HG02870 (cell line): ENCODE measurements at regions not wholly inside any gene's neighbourhood (a gene's known extent, or its start where the extent isn't known, plus 50 kb on each side); places are given as distances from the start of the nearest gene placed in this dataset.

Experiments used
- ATAC-seq: cut with Tn5 transposase; IDR thresholded peaks from one replicate; pipeline ENCODE4 v1.9.1; 2021; ENCODE audit warnings: mild to moderate bottlenecking, moderate library complexity; ENCODE audit not compliant: unreplicated experiment

DNA sequence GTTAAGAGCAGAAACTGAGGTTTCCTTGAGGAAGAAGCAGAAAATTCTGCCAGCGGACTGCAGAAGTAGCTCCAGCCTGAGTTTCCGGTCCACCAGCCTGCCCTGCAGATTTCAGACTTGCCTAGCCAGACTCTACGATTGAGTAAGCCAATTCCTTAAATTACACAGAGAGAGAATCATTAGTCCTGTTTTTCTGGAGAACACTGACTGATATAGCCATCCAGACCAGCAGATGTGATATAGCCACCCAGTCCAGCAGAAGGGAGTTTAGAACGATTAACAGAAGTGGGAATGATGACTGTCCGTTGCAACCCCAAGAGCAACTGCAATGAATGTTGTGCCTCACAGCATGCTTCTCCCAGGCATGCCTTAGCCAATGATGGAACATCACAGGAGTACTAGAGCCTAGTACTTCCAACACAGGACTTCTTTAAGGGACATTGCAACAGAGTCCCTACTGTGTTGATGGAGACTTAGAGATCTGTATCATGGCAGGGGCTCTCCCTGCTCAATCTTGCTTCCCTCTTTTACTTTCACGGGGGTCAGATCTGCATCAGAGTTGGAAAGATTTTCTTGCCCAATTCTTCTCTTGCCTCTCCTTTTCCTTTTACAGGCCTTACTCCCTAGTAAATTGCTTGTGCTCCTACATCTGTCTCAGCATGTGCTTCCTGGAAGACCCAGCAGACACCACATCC is 264.6 kb upstream of the CLNK start:
- peak; percentile 65 for ATAC-seq

DNA sequence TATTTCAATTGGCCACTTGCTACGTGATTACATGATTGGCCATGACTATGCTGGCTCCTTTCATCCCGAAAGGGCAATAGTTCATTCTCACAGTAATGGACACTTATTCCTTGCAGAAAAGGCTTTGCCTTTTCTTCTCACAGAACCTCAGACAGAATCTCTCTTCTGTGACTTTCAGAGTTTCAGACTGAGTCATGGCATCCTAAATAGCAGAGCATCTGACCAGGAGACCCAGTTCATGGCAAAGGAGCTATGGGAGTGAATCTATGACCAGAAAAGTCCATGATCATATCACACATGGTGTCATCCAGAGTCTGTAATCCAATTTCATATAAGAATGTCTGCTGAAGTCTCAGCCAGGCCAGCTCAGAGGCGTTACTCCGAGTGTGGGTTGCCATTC is 263.3 kb upstream of the CLNK start:
- ATAC-seq: peak; percentile 47

DNA sequence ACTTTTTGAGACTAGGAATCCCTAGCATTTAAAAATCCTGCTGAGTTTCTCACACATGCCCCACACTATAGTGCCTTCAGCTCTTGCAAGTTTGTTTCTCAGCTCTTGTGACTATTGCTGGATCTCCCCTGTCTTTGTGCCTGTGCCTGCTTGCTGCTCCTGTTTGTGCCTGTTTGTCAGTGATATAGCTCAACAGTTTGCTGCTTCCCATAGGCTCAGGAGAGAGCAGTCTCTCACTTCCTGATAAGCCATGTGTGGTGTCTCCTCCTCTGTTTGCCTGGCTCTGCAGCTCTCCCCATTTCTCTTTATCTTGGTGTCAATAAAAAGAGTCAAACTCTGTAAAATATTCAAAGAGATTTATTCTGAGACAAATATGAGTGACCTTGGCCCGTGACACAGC is 259.8 kb upstream of the CLNK start:
- ATAC-seq: no peak

DNA sequence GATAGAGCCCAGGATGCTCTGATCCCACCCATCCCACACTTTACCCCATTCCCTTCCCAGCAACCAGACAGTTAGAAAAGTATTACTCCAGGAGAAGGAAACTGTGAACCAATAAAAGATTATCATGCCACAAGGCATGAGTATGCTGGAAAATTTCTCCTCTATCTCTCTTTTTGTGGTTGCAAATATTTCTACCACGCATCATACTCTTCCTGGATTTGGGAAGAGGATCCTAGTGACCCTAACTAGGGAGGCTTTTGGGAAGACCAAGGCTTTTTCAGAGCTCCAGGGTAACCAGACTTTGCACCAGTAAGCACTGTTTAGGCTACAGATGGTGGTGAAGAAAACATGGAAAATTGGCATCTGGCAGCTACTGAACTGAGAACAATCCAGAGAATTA is 257.6 kb upstream of the CLNK start:
- no peak for ATAC-seq

DNA sequence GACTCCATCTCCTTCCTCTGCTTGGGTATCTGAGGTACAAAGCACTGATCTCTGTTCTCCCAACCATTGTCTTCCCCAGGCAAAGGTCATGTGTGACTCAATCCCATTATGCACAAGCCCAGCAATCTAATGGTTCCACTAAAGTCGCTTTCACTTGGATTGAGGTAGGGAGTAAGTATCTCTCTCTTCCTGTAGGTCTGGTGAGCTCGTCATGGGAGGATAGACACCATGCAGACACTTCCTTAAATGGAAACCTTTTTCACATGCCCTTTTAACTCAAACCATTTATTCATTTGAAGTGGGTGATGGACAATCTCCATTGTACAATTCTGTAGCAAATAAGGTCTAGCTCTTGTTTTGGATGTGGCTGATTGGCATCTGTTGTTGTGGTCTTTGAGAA is 245.2 kb upstream of the CLNK start:
- no peak for ATAC-seq

DNA sequence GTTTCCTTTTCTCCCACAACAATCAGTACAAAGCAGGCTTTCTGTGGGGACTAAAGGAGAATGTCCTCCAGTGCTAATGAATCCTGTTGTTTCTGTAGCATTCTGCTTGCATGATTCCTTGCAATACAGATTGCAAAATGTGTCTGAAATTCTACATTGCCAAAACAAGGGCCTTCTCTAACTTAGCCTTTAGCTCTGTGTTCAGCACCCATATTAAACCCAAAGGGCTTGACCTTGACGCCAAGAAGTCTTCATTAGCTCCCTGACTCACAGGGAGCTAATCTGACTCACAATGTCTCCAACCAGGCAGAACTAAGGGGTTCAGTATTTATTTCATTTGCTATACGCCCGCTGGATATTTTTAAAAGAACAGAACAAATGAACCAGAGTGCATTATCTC is 241.4 kb upstream of the CLNK start:
- ATAC-seq: no peak

GRCh38 chr4:10924274-10924673 is 239.7 kb upstream of the CLNK start:
- ATAC-seq: no peak

DNA sequence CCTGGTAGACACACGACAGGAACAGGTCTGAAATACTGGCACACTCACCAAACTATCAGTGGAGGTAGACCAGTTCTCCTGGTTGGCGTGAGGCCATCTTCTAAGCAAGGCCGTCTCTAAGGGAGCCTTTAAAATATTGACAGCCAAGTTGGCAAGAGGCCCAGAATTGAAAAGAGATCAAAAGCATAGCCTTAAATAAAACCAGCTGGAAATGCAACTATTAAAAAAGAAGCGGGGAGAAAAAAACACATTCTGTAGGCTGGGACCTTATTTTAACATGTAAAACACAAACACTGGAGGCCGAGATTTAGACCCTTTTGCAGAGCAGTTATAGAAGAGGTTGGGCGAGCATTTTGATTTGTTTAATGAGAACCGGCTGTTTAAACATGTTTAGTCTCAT is 233.0 kb upstream of the CLNK start:
- ATAC-seq: no peak

DNA sequence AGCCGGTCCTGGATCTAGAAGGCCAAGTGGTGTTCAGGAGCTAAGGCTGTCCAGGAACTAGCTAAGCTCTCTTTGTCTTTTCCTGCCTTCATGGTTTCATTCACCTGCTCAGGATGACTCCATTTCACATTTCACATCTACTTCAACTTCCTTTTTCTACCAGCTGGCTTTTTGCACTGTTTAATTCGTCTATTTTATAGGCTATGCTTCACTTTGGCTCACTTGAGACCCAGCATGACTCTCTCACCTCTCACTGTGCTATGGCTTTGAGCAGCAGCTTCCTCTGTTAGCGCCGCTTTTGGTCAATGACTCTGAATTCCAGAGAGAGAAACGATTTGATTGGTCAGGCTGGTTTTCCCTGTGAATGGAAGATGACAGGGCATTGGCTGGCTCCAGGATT is 213.5 kb upstream of the CLNK start:
- no peak for ATAC-seq

- ATAC-seq: no peak
Measured at GRCh38 chr4:10897076-10897475, 212.5 kb upstream of the CLNK start.

DNA sequence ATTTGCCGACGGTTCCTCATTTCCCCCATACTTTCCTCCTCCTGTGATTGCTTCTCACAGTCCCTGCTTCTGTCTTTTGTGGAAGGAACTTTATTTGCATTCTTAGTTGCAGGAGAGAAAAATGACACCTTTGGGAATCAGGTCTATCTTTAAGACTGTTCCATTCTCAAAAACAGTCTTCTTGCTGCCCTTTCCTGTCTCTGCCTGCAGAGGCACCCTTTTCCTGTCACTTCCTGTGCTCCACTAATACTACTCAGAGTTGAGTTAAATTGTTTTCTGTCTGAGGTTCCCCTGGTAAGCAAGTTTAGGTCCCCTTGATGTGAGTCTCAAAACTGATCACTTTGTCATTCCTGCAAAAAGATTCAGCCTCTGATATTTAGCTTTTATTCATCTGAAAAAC is 208.8 kb upstream of the CLNK start:
- peak; percentile 78 for ATAC-seq

DNA sequence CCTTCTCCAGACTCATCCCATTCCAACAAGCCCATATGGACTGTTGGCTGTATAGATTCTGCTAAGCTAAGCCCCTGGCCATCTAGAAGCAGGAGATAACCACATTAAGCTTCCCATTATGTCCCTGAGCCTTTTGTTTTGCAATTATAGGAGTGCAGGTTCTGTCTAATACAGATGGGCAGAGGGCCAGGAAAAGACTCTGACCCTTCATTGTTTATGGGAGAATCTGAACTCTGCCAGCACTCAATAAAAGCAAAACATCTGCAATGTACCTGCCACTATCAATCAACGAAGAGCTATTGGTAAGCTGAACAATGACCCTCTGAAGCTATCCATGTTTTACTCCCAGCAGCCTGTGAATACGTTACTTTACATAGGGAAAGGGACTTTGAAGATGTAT is 207.3 kb upstream of the CLNK start:
- ATAC-seq: no peak

DNA sequence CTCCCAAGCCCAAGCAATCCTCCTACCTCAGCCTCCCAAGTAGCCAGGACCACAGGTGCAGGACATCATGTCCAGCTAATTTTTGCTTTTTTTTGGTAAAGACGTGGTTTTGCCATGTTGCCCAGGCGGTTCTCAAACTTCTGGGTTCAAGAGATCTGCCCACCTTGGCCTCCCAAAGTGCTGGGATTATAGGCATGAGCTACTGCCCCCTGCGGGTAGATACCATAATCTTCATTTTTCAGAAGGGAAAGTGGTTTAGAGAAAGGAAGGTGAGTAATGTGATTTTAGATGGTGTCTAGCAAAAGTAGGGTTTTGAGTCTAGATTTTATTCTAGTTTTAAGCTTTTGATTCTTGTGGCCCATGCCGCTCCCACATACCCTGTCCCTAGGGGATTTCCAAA is 205.3 kb upstream of the CLNK start:
- ATAC-seq: no peak

DNA sequence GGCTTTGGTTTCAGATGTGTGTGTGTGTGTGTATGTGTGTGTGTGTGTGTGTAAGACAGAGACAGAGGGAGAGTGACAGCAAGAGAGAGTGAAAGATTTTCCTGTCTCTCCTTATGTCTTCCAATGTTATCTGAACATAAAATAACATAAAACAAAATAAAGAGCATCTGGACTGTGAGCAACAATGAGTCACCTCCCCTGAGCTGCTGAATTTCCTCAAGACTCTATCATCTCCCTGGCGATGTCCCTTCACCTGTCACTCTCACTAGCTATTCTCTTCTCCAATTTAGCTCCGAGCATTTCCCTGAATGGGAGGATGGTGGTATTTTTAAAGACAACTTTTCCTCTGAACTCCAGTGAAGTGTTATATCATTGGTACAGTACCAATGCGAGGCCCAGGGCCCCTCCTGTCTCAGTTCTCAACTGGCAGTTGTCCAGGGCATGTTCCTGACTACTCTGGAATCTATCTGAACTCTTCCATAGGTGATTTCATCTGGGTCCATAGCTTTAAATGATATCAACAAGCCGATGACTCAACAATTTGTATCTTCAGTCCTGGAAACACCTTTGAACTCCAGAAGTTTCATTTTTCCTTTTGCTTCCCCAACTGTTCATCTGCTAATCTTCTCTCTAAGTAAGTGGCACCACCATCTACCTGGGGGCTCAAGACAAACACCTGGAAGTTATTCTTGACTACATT is 195.0 kb upstream of the CLNK start:
- ATAC-seq: no peak

DNA sequence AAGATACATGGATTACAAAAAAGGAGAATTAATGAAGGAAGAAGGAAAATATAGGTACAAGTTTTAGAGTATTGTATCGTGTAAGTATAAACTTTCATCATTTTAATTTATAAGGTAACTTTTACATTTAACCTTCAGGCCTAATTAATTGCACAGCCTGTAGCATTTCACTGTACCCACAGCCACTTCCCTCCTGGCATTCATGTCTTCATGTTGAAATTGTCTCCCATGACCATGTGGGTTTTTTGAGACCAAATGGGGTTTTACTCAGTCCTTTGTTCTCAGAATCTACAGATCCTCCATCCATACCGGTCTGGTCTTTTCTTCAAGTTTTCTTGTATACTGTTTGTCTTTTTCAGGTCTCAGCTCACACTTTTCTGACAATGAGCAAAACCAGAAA is 194.3 kb upstream of the CLNK start:
- no peak for ATAC-seq

GRCh38 chr4:10877076-10877475 is 192.5 kb upstream of the CLNK start:
- ATAC-seq: no peak

GRCh38 chr4:10875144-10875799 is 190.7 kb upstream of the CLNK start:
- no peak for ATAC-seq

GRCh38 chr4:10873809-10874208 is 189.2 kb upstream of the CLNK start:
- no peak for ATAC-seq

- no peak for ATAC-seq
Measured at GRCh38 chr4:10872833-10873517, 188.4 kb upstream of the CLNK start.

GRCh38 chr4:10866666-10867065 is 182.1 kb upstream of the CLNK start:
- ATAC-seq: no peak

DNA sequence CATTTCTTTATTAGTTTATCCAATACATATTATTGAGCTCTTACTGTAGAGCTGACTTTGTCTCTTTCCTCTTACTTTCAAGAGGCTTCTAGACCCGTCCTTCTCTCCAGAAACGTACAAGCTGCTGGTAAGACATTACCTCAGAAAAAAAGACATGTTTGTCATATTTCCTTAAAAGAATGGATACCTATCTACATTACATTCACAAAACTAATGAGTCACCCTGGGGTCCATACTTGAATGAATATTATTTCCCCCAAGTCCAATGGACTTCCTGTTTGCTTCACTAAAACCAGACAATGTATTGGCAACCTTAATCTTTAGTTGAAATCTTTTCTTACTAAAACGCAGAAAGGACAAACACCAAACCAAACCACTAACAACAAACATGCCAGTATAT is 176.5 kb upstream of the CLNK start:
- ATAC-seq: no peak

- no peak for ATAC-seq
Measured at GRCh38 chr4:10856271-10856782, 171.8 kb upstream of the CLNK start.
